PC-9 (cell line): ENCODE measurements at regions not wholly inside any gene's neighbourhood (a gene's known extent, or its start where the extent isn't known, plus 50 kb on each side); places are given as distances from the start of the nearest gene placed in this dataset.

Source experiments
- CTCF ChIP-seq: fragments of 200-600 bp; sonication (generic); conservative IDR thresholded peaks from 2 replicates; pipeline ENCODE4 v1.6.1; 2017; ENCODE audit warnings: mixed run types, antibody characterized with exemption, mild to moderate bottlenecking, moderate library complexity
- EZH2 ChIP-seq: fragments of 200-600 bp; sonication (generic); IDR thresholded peaks from 2 replicates; pipeline ENCODE4 v1.8.0; 2017; ENCODE audit warnings: antibody characterized with exemption, low read depth

- TF ChIP-seq CTCF (no peak), EZH2 (no peak)
These were observed 535.2 kb downstream of the ARAP2 start for GRCh38 chr4:35709080-35709479.
